Astrocyte of the cerebellum (primary cell): ENCODE measurements at regions not wholly inside any gene's neighbourhood (a gene's known extent, or its start where the extent isn't known, plus 50 kb on each side); places are given as distances from the start of the nearest gene placed in this dataset.

ENCODE experiments used
- DNase-seq: peaks from one replicate; pipeline ENCODE4 v3.0.0-alpha.2; 2011; ENCODE audit warnings: low read depth
- H3K4me3 ChIP-seq: 2 replicates; pipeline ENCODE4 v1.5.1; 2011; ENCODE audit warnings: mild to moderate bottlenecking, low read depth, low read length, moderate library complexity
- CTCF ChIP-seq: IDR thresholded peaks from 2 replicates; pipeline ENCODE4 v1.5.1; 2012; ENCODE audit warnings: low read length, low read depth, moderate library complexity, mild to moderate bottlenecking; ENCODE audit errors: missing control alignments
- in situ Hi-C: cut with HindIII; loops from 2 replicates; pipeline ENCODE4 v1.10.0; 2017; ENCODE audit warnings: low sequenced_read_pairs

GRCh38 chr6:87941556-87942358 lies 105.9 kb upstream of the SPACA1 start:
- in situ Hi-C loops, result no loop called here
- no peak for TF ChIP-seq CTCF

GRCh38 chr6:87939776-87940175 lies 107.9 kb upstream of the SPACA1 start:
- in situ Hi-C loops, result no loop called here
- TF ChIP-seq CTCF, result no peak
- no peak overlapping the region for H3K4me3 ChIP-seq
- no peak for DNase-seq

More at GRCh38 chr6:87941556-87942358, 105.9 kb upstream of the SPACA1 start:
- no peak overlapping the region for H3K4me3 ChIP-seq
- DNase-seq, result no peak

- H3K4me3 ChIP-seq, result no peak overlapping the region
- in situ Hi-C loops, result no loop called here
- no peak for TF ChIP-seq CTCF
- no peak for DNase-seq
Measured at GRCh38 chr6:87938287-87938686, 109.4 kb upstream of the SPACA1 start.

- H3K4me3 ChIP-seq, result no peak overlapping the region
- in situ Hi-C loops, result no loop called here
- TF ChIP-seq CTCF, result no peak
- DNase-seq, result no peak
Measured at GRCh38 chr6:87936065-87936464, 111.6 kb upstream of the SPACA1 start.

GRCh38 chr6:87935196-87935595 lies 112.4 kb upstream of the SPACA1 start:
- no peak overlapping the region for H3K4me3 ChIP-seq
- TF ChIP-seq CTCF, result no peak
- DNase-seq, result no peak
- in situ Hi-C loops, result no loop called here

GRCh38 chr6:87932361-87932760 lies 115.3 kb upstream of the SPACA1 start:
- DNase-seq, result no peak
- in situ Hi-C loops, result no loop called here
- no peak for TF ChIP-seq CTCF
- no peak overlapping the region for H3K4me3 ChIP-seq
